Cardiac muscle cell (in vitro differentiated cells and primary cell): ENCODE measurements at regions not wholly inside any gene's neighbourhood (a gene's known extent, or its start where the extent isn't known, plus 50 kb on each side); places are given as distances from the start of the nearest gene placed in this dataset.

ENCODE experiments used
- DNase-seq, 2 donors: peaks; one replicate each; pipeline versions ENCODE4 v3.0.0 to v3.0.0-alpha.2; 2010 to 2017; ENCODE audit warnings: low read depth in 1 of 2, low spot score in 1 of 2
- H3K27ac ChIP-seq: fragments of 200-600 bp; sonication (generic); 2 replicates; pipeline ENCODE4 v1.5.1; 2016
- H3K27me3 ChIP-seq: fragments of 200-600 bp; sonication (generic); 2 replicates; pipeline ENCODE4 v1.6.0; 2016; ENCODE audit warnings: control low read depth
- H3K36me3 ChIP-seq: fragments of 200-600 bp; sonication (generic); 2 replicates; pipeline ENCODE4 v1.5.1; 2016; ENCODE audit warnings: control low read depth
- H3K4me1 ChIP-seq: fragments of 200-600 bp; sonication (generic); 2 replicates; pipeline ENCODE4 v1.8.1; 2017; ENCODE audit warnings: low read depth, mild to moderate bottlenecking, mixed run types
- H3K4me3 ChIP-seq: fragments of 200-600 bp; sonication (generic); 2 replicates; pipeline ENCODE4 v1.5.1; 2016; ENCODE audit warnings: mild to moderate bottlenecking
- H3K9me3 ChIP-seq: fragments of 200-600 bp; sonication (generic); 2 replicates; pipeline ENCODE4 v1.5.1; 2017; ENCODE audit warnings: low read depth, mild to moderate bottlenecking, control low read depth
- TF ChIP-seq, protein P1 (sequence below): IDR thresholded peaks from 2 replicates; pipeline ENCODE4 v1.5.1; 2012; ENCODE audit warnings: low read depth, mild to moderate bottlenecking, low read length

- H3K27ac ChIP-seq: no peak overlapping the region
- no peaks in the 10 kb centered on the region for H3K36me3 ChIP-seq
- H3K27me3 ChIP-seq: no peaks in the 10 kb centered on the region
- H3K4me3 ChIP-seq: no peak overlapping the region
- no peaks in the 10 kb centered on the region for H3K9me3 ChIP-seq
- DNase-seq: peak in 1 of 2 donors; percentile 16
- TF ChIP-seq, protein P1, sequence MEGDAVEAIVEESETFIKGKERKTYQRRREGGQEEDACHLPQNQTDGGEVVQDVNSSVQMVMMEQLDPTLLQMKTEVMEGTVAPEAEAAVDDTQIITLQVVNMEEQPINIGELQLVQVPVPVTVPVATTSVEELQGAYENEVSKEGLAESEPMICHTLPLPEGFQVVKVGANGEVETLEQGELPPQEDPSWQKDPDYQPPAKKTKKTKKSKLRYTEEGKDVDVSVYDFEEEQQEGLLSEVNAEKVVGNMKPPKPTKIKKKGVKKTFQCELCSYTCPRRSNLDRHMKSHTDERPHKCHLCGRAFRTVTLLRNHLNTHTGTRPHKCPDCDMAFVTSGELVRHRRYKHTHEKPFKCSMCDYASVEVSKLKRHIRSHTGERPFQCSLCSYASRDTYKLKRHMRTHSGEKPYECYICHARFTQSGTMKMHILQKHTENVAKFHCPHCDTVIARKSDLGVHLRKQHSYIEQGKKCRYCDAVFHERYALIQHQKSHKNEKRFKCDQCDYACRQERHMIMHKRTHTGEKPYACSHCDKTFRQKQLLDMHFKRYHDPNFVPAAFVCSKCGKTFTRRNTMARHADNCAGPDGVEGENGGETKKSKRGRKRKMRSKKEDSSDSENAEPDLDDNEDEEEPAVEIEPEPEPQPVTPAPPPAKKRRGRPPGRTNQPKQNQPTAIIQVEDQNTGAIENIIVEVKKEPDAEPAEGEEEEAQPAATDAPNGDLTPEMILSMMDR: no peak
- H3K4me1 ChIP-seq: no peaks in the 10 kb centered on the region
Measured at GRCh38 chr7:113561446-113561845, 357.4 kb downstream of the PPP1R3A start.

GRCh38 chr7:113550966-113551365 lies 367.8 kb downstream of the PPP1R3A start:
- Histone ChIP-seq H3K9me3 (no peaks in the 10 kb centered on the region), H3K27me3 (no peaks in the 10 kb centered on the region), H3K36me3 (no peaks in the 10 kb centered on the region), H3K4me3 (no peak overlapping the region), H3K4me1 (no peaks in the 10 kb centered on the region), H3K27ac (no peak overlapping the region)
- TF ChIP-seq, protein P1: no peak
- DNase-seq: no peak

GRCh38 chr7:113548561-113548960 lies 370.2 kb downstream of the PPP1R3A start:
- Histone ChIP-seq H3K4me1 (no peaks in the 10 kb centered on the region), H3K4me3 (no peak overlapping the region), H3K9me3 (no peaks in the 10 kb centered on the region), H3K27me3 (no peaks in the 10 kb centered on the region), H3K27ac (no peak overlapping the region), H3K36me3 (no peaks in the 10 kb centered on the region)
- TF ChIP-seq, protein P1: no peak
- DNase-seq: no peak

- H3K9me3 ChIP-seq: no peaks in the 10 kb centered on the region
- H3K36me3 ChIP-seq: no peaks in the 10 kb centered on the region
- H3K4me3 ChIP-seq: no peak overlapping the region
- H3K4me1 ChIP-seq: no peaks in the 10 kb centered on the region
- DNase-seq: no peak
- H3K27me3 ChIP-seq: no peaks in the 10 kb centered on the region
- TF ChIP-seq, protein P1: no peak
- no peak overlapping the region for H3K27ac ChIP-seq
Measured at GRCh38 chr7:113548137-113548536, 370.7 kb downstream of the PPP1R3A start.

DNA sequence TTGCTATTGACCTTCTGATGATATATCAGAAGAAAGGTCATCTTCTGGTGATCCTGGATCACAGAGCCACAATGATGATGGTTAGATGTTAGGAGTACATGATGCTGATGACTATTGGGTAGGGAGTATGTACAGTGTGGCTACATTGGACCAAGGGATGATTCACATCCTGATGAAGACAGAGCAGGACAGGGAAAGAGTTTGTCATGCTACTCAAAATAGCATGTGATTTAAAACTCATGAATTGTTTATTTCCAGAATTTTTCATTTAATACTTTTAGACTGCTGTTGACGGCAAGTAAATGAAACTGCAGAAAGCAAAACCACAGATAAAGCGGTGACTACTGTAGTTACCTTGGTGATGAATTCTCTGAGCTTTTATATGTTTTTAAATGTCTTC lies 397.3 kb downstream of the PPP1R3A start:
- Histone ChIP-seq H3K4me3 (no peak overlapping the region), H3K36me3 (no peaks in the 10 kb centered on the region), H3K4me1 (no peaks in the 10 kb centered on the region), H3K27me3 (no peaks in the 10 kb centered on the region), H3K9me3 (no peaks in the 10 kb centered on the region), H3K27ac (no peak overlapping the region)
- DNase-seq: no peak
- TF ChIP-seq, protein P1: no peak

DNA sequence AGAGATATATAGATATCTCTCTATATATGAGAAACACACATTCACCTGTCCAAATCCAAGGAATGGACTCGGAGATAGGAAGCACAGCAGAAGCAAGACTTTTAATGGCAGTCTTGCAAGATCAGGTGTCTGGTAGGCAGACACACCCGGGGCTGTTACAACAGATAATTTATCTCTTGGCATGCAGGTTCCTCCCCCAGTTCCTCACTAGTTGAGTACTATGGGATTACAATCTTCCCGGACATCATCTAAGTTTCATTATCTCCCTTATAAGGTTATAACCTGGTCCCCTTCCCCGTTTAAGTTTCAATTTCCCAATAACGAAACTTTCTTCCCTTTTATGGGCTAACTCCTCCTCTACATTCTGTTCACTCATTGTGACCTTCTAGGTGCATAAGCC lies 399.3 kb downstream of the PPP1R3A start:
- H3K27ac ChIP-seq: no peak overlapping the region
- no peaks in the 10 kb centered on the region for H3K27me3 ChIP-seq
- TF ChIP-seq, protein P1: no peak
- no peaks in the 10 kb centered on the region for H3K9me3 ChIP-seq
- no peaks in the 10 kb centered on the region for H3K4me1 ChIP-seq
- H3K4me3 ChIP-seq: no peak overlapping the region
- no peak for DNase-seq
- no peaks in the 10 kb centered on the region for H3K36me3 ChIP-seq
